CD4-positive, CD25-positive, alpha-beta regulatory T cell (primary cell): ENCODE measurements at regions not wholly inside any gene's neighbourhood (a gene's known extent, or its start where the extent isn't known, plus 50 kb on each side); places are given as distances from the start of the nearest gene placed in this dataset.

Experiments
- ATAC-seq, 2 donors: fragments of 150-1000 bp; cut with Tn5 transposase; one replicate each; pipeline ENCODE4 v1.10.0; 2021; ENCODE audit warnings: low read depth in 2 of 2, moderate number of reproducible peaks in 2 of 2, moderate library complexity in 1 of 2
- DNase-seq, 3 donors: peaks; one replicate each; pipeline versions ENCODE4 v3.0.0 to v3.0.0-alpha.2; 2012 to 2022; ENCODE audit warnings: mixed read lengths in 1 of 3
- H3K27ac ChIP-seq: one replicate; pipeline ENCODE4 v1.7.0; 2013; ENCODE audit warnings: mild to moderate bottlenecking, low read length; ENCODE audit not compliant: insufficient read depth, poor library complexity, severe bottlenecking
- H3K27me3 ChIP-seq: one replicate; pipeline ENCODE4 v1.7.0; 2013; ENCODE audit warnings: low read length; ENCODE audit not compliant: control insufficient read depth, insufficient read depth
- H3K36me3 ChIP-seq: one replicate; pipeline ENCODE4 v1.7.0; 2013; ENCODE audit warnings: mild to moderate bottlenecking, low read length, moderate library complexity; ENCODE audit not compliant: control insufficient read depth, insufficient read depth
- H3K4me1 ChIP-seq: 2 replicates; pipeline ENCODE4 v1.7.0; 2013; ENCODE audit warnings: mild to moderate bottlenecking, low read length; ENCODE audit not compliant: insufficient read depth, control insufficient read depth, poor library complexity, severe bottlenecking
- H3K4me3 ChIP-seq: one replicate; pipeline ENCODE4 v1.7.0; 2013; ENCODE audit warnings: low read depth, mild to moderate bottlenecking, low read length, moderate library complexity
- H3K9me3 ChIP-seq, 2 experiments: 1 replicate in 1 of 2; 2 replicates in 1 of 2; pipeline ENCODE4 v1.7.0; 2013; ENCODE audit warnings: low read length in 2 of 2, mild to moderate bottlenecking in 1 of 2, moderate library complexity in 1 of 2; ENCODE audit not compliant: control insufficient read depth in 2 of 2
- H3K27ac Mint-ChIP-seq, 3 donors: one replicate each; pipeline ENCODE4 v1.8.0; 2020 to 2022; ENCODE audit warnings: mild to moderate bottlenecking in 3 of 3, mixed read lengths in 3 of 3, moderate library complexity in 2 of 3
- H3K27me3 Mint-ChIP-seq: one replicate; pipeline ENCODE4 v1.8.0; 2022; ENCODE audit warnings: mild to moderate bottlenecking, mixed read lengths
- H3K36me3 Mint-ChIP-seq: one replicate; pipeline ENCODE4 v1.8.0; 2020; ENCODE audit warnings: mixed read lengths
- H3K4me1 Mint-ChIP-seq, 4 donors: one replicate each; pipeline ENCODE4 v1.8.0; 2020 to 2022; ENCODE audit warnings: mixed read lengths in 4 of 4, mild to moderate bottlenecking in 1 of 4
- H3K4me3 Mint-ChIP-seq, 4 donors: one replicate each; pipeline ENCODE4 v1.8.0; 2020 to 2022; ENCODE audit warnings: mild to moderate bottlenecking in 4 of 4, mixed read lengths in 4 of 4, moderate library complexity in 3 of 4
- H3K9me3 Mint-ChIP-seq, 7 donors: one replicate each; pipeline ENCODE4 v1.8.0; 2020 to 2022; ENCODE audit warnings: mixed read lengths in 7 of 7, mild to moderate bottlenecking in 3 of 7, moderate library complexity in 2 of 7

- Histone ChIP-seq H3K4me3 (no peak overlapping the region), H3K4me1 (no peaks in the 10 kb centered on the region), H3K27me3 (no peaks in the 10 kb centered on the region), H3K36me3 (no peaks in the 10 kb centered on the region), H3K27ac (no peak overlapping the region), H3K9me3 (no peaks in the 10 kb centered on the region)
- no peak for ATAC-seq
- peaks cover 0 to 2% (median 0%) of the 10 kb centered on the region in 7 donors for H3K9me3 Mint-ChIP-seq
- no peaks in the 10 kb centered on the region for H3K36me3 Mint-ChIP-seq
- no peak for DNase-seq
- peaks cover 5% of the 10 kb centered on the region for H3K27me3 Mint-ChIP-seq
- H3K27ac Mint-ChIP-seq: no peak overlapping the region
- no peak overlapping the region for H3K4me3 Mint-ChIP-seq
- no peaks in the 10 kb centered on the region for H3K4me1 Mint-ChIP-seq
Observed at GRCh38 chr10:128566361-128566968, 440.2 kb upstream of the MKI67 start.

- Mint-ChIP-seq H3K27ac (no peak overlapping the region), H3K4me3 (no peak overlapping the region), H3K4me1 (no peaks in the 10 kb centered on the region), H3K36me3 (no peaks in the 10 kb centered on the region), H3K9me3 (no peaks in the 10 kb centered on the region), H3K27me3 (peaks cover 5% of the 10 kb centered on the region)
- no peaks in the 10 kb centered on the region for H3K27me3 ChIP-seq
- H3K27ac ChIP-seq: no peak overlapping the region
- H3K4me3 ChIP-seq: no peak overlapping the region
- no peak for DNase-seq
- ATAC-seq: no peak
- no peaks in the 10 kb centered on the region for H3K4me1 ChIP-seq
- H3K9me3 ChIP-seq: no peaks in the 10 kb centered on the region
- H3K36me3 ChIP-seq: no peaks in the 10 kb centered on the region
Observed at GRCh38 chr10:128567551-128567950, 441.3 kb upstream of the MKI67 start.

- Histone ChIP-seq H3K4me3 (no peak overlapping the region), H3K27me3 (no peaks in the 10 kb centered on the region), H3K4me1 (no peaks in the 10 kb centered on the region), H3K36me3 (no peaks in the 10 kb centered on the region), H3K27ac (no peak overlapping the region), H3K9me3 (no peaks in the 10 kb centered on the region)
- no peaks in the 10 kb centered on the region for H3K4me1 Mint-ChIP-seq
- H3K4me3 Mint-ChIP-seq: no peak overlapping the region
- peaks cover 5% of the 10 kb centered on the region for H3K27me3 Mint-ChIP-seq
- H3K27ac Mint-ChIP-seq: no peak overlapping the region
- H3K9me3 Mint-ChIP-seq: peaks cover 0 to under 1% (median 0%) of the 10 kb centered on the region in 7 donors
- ATAC-seq (no peak), DNase-seq (no peak)
- no peaks in the 10 kb centered on the region for H3K36me3 Mint-ChIP-seq
Observed at GRCh38 chr10:128568041-128568440, 441.8 kb upstream of the MKI67 start.

GRCh38 chr10:128568491-128568890, 442.3 kb upstream of the MKI67 start:
- ATAC-seq: no peak
- DNase-seq: no peak
- Mint-ChIP-seq H3K4me3 (no peak overlapping the region), H3K27me3 (peaks cover 5% of the 10 kb centered on the region), H3K36me3 (no peaks in the 10 kb centered on the region), H3K27ac (no peak overlapping the region), H3K9me3 (peaks cover 0 to 2% (median 0%) of the 10 kb centered on the region in 7 donors), H3K4me1 (no peaks in the 10 kb centered on the region)
- Histone ChIP-seq H3K4me1 (no peaks in the 10 kb centered on the region), H3K27ac (no peak overlapping the region), H3K36me3 (no peaks in the 10 kb centered on the region), H3K9me3 (no peaks in the 10 kb centered on the region), H3K27me3 (no peaks in the 10 kb centered on the region), H3K4me3 (no peak overlapping the region)

DNA sequence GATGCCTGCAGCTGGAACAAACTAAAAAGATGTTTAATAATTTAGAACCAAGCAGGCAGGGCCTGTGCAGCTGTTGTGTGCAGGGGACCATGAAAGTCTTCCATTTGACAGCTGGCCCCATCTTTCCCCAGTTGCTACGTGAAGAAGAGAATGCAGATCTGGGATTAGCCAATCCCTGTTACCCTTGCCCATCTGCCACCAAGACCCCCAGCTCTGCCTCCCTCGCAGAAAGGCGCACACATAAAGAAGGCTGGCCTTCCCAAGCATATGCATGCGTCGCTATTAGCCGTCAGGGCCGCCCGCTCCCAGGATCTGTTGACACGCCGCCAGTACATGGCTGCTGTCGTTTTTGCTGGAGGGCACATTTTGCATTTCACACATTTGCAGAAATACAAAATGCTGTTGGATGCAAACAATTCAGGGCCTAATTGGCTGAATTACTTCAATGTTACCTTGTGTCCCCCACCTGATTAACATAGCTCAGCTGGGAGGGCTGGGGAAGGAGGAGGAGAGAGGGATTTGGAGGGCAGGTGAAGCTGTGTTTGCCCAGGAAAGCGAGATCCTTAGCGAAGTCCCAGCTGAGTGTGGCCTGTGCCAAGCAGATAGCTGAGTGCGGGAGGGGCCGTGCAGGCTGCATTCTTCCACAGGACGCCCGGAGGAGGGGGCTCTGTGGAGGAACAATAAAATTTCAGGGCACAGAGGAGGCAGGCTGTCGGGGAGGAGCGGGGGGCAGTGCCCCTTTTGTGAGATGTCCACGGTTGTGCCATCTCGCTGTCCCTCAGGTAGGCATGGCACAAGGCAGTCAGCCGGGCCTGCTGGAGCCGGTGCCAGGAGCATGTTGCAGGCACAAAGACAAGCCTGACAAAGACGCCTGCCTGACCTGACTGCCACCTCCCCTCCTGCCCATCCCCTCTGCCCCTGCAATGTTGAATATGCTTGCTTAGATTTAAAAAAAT, 443.0 kb upstream of the MKI67 start:
- Histone ChIP-seq H3K27me3 (no peaks in the 10 kb centered on the region), H3K4me1 (no peaks in the 10 kb centered on the region), H3K27ac (no peak overlapping the region), H3K36me3 (no peaks in the 10 kb centered on the region), H3K9me3 (no peaks in the 10 kb centered on the region), H3K4me3 (no peak overlapping the region)
- Mint-ChIP-seq H3K9me3 (peaks cover 0 to 2% (median 0%) of the 10 kb centered on the region in 7 donors), H3K36me3 (no peaks in the 10 kb centered on the region), H3K4me1 (no peaks in the 10 kb centered on the region), H3K27ac (no peak overlapping the region), H3K4me3 (no peak overlapping the region), H3K27me3 (peaks cover under 1% of the 10 kb centered on the region)
- DNase-seq (no peak), ATAC-seq (no peak)

DNA sequence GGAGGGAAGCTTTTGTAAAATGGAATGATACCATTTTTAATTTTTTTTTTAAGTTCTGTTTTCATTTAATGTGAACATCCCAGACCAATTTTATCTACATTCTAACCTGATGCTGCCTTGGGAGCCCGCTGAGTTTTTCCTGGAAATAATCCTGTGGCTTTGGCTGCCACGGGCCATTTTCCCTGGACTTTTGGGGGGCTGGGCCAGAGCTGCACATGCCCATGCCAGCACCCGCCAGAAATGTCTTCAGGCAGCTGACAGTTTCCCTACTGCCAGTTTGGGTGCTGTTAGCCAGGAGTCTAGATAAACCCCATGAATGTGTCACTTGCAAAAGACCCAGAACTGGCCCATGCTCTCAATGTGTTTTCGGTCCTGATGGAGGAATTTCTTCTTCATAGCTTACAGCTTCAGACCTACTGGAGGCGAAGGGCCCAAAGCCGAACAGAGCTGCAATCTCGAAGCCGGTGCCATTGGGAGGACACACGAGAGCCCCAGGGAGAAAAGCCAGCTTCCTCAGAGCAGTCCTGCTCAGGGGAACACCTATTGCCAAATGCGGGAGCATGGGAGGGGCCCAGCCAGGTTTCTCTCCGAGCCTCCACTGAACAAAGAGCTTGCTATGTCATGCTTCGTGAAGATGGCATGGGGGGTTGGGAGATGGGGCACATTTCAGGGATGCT, 444.2 kb upstream of the MKI67 start:
- H3K4me3 ChIP-seq: no peak overlapping the region
- Mint-ChIP-seq H3K36me3 (no peaks in the 10 kb centered on the region), H3K4me1 (no peaks in the 10 kb centered on the region), H3K27me3 (no peaks in the 10 kb centered on the region), H3K4me3 (no peak overlapping the region), H3K9me3 (peaks cover 0 to 2% (median 0%) of the 10 kb centered on the region in 7 donors), H3K27ac (no peak overlapping the region)
- H3K27me3 ChIP-seq: no peaks in the 10 kb centered on the region
- H3K36me3 ChIP-seq: no peaks in the 10 kb centered on the region
- DNase-seq (no peak), ATAC-seq (no peak)
- no peaks in the 10 kb centered on the region for H3K4me1 ChIP-seq
- H3K27ac ChIP-seq: no peak overlapping the region
- no peaks in the 10 kb centered on the region for H3K9me3 ChIP-seq

- Mint-ChIP-seq H3K27me3 (no peaks in the 10 kb centered on the region), H3K36me3 (no peaks in the 10 kb centered on the region), H3K9me3 (peaks cover 0 to 3% (median 0%) of the 10 kb centered on the region in 7 donors), H3K4me3 (no peak overlapping the region), H3K4me1 (no peaks in the 10 kb centered on the region), H3K27ac (no peak overlapping the region)
- H3K9me3 ChIP-seq: no peaks in the 10 kb centered on the region
- DNase-seq (no peak), ATAC-seq (no peak)
- H3K27me3 ChIP-seq: no peaks in the 10 kb centered on the region
- no peak overlapping the region for H3K27ac ChIP-seq
- H3K4me1 ChIP-seq: no peaks in the 10 kb centered on the region
- no peak overlapping the region for H3K4me3 ChIP-seq
- no peaks in the 10 kb centered on the region for H3K36me3 ChIP-seq
Observed at GRCh38 chr10:128571071-128571470, 444.8 kb upstream of the MKI67 start.
